Stomach (tissue), 8 donors: ENCODE measurements at regions not wholly inside any gene's neighbourhood (a gene's known extent, or its start where the extent isn't known, plus 50 kb on each side); places are given as distances from the start of the nearest gene placed in this dataset.

Experiments used
- DNase-seq, 2 donors: peaks; one replicate each; pipeline versions ENCODE4 v3.0.0 to v3.0.0-alpha.2; 2013 to 2019
- H3K27ac ChIP-seq, 5 donors: fragments of 200-600 bp in 4 of 5; sonication (generic) in 4 of 5; one replicate each; pipeline ENCODE4 v1.5.1; 2013 to 2019; ENCODE audit warnings: mild to moderate bottlenecking in 1 of 5, moderate library complexity in 1 of 5
- H3K27me3 ChIP-seq, 3 donors: fragments of 200-600 bp; sonication (generic); one replicate each; pipeline ENCODE4 v1.5.1; 2017 to 2019; ENCODE audit warnings: mixed run types in 1 of 3
- H3K36me3 ChIP-seq, 4 donors: fragments of 200-600 bp; sonication (generic); 1 replicate in 3 of 4; 2 replicates in 1 of 4; pipeline ENCODE4 v1.5.1; 2016 to 2019
- H3K4me1 ChIP-seq, 4 donors: fragments of 200-600 bp; sonication (generic); one replicate each; pipeline ENCODE4 v1.5.1; 2016 to 2019
- H3K4me3 ChIP-seq, 4 donors: fragments of 200-600 bp; sonication (generic) in 3 of 4; one replicate each; pipeline ENCODE4 v1.5.1; 2016 to 2019; ENCODE audit warnings: mild to moderate bottlenecking in 1 of 4
- H3K9me3 ChIP-seq, 4 donors: fragments of 200-600 bp; sonication (generic); one replicate each; pipeline ENCODE4 v1.5.1; 2016 to 2019
- EP300 ChIP-seq: sonication (generic); formaldehyde crosslinking; IDR thresholded peaks from one replicate; pipeline ENCODE4 v1.6.1; 2017; ENCODE audit warnings: antibody characterized with exemption
- POLR2A ChIP-seq, 4 donors: fragments of 450-650 bp; IDR thresholded peaks; one replicate each; pipeline ENCODE4 v1.6.1; 2016; ENCODE audit warnings: antibody characterized with exemption in 4 of 4, control low read depth in 2 of 4, mild to moderate bottlenecking in 1 of 4, moderate library complexity in 1 of 4
- POLR2AphosphoS5 ChIP-seq, 3 donors: sonication (generic); formaldehyde crosslinking; IDR thresholded peaks; one replicate each; pipeline ENCODE4 v1.6.1; 2016; ENCODE audit warnings: antibody characterized with exemption in 3 of 3
- WGBS, 5 donors: extraction: QIAGEN DNeasy Blood & Tissue Kit in 3 of 5; methylation state at CpG; one replicate each; pipeline versions ENCODE4 v1.1.5 to v1.1.7; 2013 to 2018; 5-methylcytosine and 5-hydroxymethylcytosine counted together
- intact Hi-C: fragments of 100-400 bp; cut with DNase I; formaldehyde crosslinking; loops from one replicate; pipeline ENCODE4 v1.15.1; 2023; ENCODE audit warnings: low total_unique reads
- TF ChIP-seq, protein P1 (sequence below), 7 experiments: fragments of 450-650 bp in 4 of 7; fragments of 200-600 bp in 3 of 7; sonication (generic) in 3 of 7; IDR thresholded peaks; one replicate each; pipeline ENCODE4 v1.5.1; 2016 to 2019; ENCODE audit warnings: antibody characterized with exemption in 7 of 7, control low read depth in 2 of 7, mild to moderate bottlenecking in 1 of 7
- donor health status: healthy with polysubstance abuse.
- donor health status: Bipolar disorder and iron deficiency.
- donor health status: healthy.

DNA sequence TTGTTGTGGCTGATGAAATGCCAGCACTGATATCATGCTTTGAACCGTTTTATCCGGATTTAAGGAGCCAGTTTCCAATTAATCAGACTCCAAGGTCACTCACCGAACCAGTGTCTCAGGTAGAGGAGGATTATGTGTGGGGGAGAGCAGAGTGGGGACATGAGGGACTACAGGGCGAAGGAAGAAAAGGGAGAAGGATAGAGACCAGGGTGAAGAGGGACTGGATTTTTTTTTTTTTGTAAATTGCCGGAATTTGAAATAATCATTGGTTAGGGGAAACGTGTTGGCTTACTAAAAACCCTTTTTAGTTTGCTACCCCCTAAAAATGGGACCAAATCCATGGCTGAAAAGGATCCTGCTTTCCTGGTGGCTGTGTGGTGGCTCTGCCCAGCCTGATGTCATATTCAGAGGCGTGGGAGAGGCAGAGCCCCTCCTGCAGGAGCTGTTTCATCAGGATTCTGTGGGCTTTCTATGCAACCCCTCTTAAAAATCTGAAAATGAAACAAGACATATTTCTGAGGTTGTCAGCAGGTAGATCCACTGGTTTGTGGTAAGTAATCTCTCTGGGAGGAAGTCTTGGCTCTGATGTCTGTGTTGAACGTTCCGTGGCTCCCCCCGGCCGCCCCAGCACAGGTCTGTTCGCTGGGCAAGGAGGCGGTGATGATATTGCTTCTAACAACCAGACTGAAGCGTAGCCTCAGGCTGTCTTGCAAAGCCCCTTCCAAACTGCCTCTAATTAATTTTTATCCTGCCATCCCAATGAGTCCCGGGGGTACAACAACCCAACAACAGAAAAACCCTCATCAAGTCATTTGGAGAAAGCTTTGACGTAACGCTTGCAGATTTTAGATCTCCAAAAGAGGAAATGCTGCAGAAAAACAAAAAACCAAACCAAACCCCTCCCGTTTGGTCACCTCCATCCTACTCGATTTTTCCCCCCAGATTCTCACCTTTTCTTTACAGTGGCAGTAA lies 143.0 kb upstream of the ZFHX3 start:
- Histone ChIP-seq H3K36me3 (no peaks in the 10 kb centered on the region), H3K4me3 (no peak overlapping the region), H3K4me1 (no peaks in the 10 kb centered on the region), H3K27ac (no peak overlapping the region), H3K9me3 (no peaks in the 10 kb centered on the region), H3K27me3 (peaks cover 0 to 18% (median 0%) of the 10 kb centered on the region in 3 donors)
- TF ChIP-seq EP300 (no peak), POLR2AphosphoS5 (IDR thresholded peaks at IDR 0.05) (no peak), POLR2A (IDR thresholded peaks at IDR 0.05) (no peak)
- TF ChIP-seq, protein P1, sequence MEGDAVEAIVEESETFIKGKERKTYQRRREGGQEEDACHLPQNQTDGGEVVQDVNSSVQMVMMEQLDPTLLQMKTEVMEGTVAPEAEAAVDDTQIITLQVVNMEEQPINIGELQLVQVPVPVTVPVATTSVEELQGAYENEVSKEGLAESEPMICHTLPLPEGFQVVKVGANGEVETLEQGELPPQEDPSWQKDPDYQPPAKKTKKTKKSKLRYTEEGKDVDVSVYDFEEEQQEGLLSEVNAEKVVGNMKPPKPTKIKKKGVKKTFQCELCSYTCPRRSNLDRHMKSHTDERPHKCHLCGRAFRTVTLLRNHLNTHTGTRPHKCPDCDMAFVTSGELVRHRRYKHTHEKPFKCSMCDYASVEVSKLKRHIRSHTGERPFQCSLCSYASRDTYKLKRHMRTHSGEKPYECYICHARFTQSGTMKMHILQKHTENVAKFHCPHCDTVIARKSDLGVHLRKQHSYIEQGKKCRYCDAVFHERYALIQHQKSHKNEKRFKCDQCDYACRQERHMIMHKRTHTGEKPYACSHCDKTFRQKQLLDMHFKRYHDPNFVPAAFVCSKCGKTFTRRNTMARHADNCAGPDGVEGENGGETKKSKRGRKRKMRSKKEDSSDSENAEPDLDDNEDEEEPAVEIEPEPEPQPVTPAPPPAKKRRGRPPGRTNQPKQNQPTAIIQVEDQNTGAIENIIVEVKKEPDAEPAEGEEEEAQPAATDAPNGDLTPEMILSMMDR (IDR thresholded peaks at IDR 0.05), result no peak
- intact Hi-C loops, result no loop called here
- DNase-seq, result no peak
- WGBS, 5 donors, result 72 to 81% (median 78%) methylated on average over 19 of the region's 19 CpGs

DNA sequence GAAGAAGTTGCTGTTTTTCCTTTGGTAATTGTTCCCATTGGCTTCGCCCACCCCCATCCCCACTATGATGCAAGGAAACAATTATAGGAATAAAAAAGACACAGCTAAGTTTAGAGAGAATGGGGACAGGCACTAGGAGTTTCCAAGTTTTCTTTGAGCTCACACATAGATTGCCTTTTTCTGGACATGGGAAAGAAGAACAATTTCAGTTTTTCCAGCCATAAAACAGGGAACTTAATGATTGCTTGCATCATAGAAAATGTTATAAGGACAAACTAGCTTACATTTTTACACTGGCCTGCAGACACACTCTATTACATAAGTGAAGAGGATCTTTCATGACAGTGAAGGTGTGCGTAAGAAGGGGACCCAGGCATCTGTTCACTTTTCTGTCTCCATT lies 142.3 kb upstream of the ZFHX3 start:
- intact Hi-C loops, result no loop called here
- 48 to 97% (median 83%) methylated on average over 2 of the region's 2 CpGs for WGBS, 5 donors
- TF ChIP-seq, protein P1 (IDR thresholded peaks at IDR 0.05), result no peak
- TF ChIP-seq EP300 (no peak), POLR2A (IDR thresholded peaks at IDR 0.05) (no peak), POLR2AphosphoS5 (IDR thresholded peaks at IDR 0.05) (no peak)

DNA sequence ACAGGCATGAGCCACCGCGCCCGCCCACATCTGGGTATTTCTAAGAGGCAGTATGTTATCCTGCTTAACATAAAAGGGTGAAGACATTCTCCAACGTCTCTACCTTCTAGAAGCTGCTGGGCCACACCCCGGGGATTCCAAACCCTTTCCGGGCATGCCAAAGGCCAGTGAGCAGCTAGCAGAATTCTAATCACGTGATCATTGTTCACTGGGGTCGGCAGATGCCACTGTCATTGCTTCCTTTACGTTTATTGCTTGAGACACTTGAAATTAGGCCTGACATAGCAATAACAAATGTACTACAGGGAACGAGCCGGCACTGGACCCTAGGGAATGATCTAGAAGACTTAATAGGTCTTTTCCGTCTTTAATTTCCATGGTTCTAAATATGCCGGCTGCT lies 141.2 kb upstream of the ZFHX3 start:
- intact Hi-C loops, result no loop called here
- Histone ChIP-seq H3K4me1 (no peaks in the 10 kb centered on the region), H3K36me3 (no peaks in the 10 kb centered on the region), H3K27ac (no peak overlapping the region), H3K9me3 (no peaks in the 10 kb centered on the region), H3K4me3 (no peak overlapping the region), H3K27me3 (peaks cover 0 to 18% (median 0%) of the 10 kb centered on the region in 3 donors)
- no peak for DNase-seq
- TF ChIP-seq, protein P1 (IDR thresholded peaks at IDR 0.05), result no peak
- TF ChIP-seq POLR2AphosphoS5 (IDR thresholded peaks at IDR 0.05) (no peak), POLR2A (IDR thresholded peaks at IDR 0.05) (no peak), EP300 (no peak)
- WGBS, 5 donors, result 72 to 86% (median 74%) methylated on average over 13 of the region's 13 CpGs

More for the DNA sequence above, 142.3 kb upstream of the ZFHX3 start:
- DNase-seq, result no peak
- Histone ChIP-seq H3K4me3 (no peak overlapping the region), H3K36me3 (no peaks in the 10 kb centered on the region), H3K9me3 (no peaks in the 10 kb centered on the region), H3K4me1 (no peaks in the 10 kb centered on the region), H3K27ac (no peak overlapping the region), H3K27me3 (peaks cover 0 to 18% (median 0%) of the 10 kb centered on the region in 3 donors)

DNA sequence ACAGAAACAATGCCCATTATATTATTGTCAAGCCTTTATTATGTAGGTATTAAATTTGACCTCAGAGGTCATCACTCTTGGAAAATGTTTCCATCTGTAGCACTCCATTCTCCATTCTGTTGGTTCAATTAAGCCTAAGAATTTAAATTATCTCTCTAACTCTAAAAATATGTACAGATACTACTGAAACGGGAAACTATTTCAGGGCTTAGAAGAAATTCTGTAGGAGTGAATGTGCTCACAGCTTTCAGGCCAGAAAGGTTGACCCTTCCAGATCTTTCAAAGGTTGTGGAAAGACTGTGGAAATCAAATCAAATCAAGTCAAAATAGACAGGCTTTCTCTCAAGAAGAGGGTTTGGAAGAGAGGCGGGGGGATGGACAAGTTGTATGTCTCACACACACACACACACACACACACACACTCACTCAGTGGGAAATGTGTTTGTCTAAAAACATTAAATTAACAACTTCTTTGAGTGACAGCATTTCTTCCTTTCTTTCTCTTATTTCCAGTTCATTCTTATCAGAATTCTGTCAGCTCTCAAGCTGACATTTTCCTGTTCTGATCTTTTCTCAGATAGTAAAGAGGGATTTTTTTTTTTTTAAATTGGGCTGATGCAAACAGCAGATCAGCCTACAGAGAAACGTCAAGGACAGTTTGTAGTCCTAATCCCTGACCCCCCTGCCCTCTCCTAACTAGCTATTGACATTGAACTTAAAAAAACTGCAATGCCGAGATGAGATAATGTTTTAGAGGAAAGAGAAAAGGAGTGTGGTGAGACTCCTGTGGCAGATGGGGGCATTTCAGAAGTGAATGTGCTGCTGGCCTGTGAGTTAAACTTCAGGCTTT lies 139.0 kb upstream of the ZFHX3 start:
- intact Hi-C loops, result no loop called here
- peaks cover 0 to 3% (median 0%) of the 10 kb centered on the region in 3 donors for H3K27me3 ChIP-seq
- no peak for DNase-seq
- no peaks in the 10 kb centered on the region for H3K9me3 ChIP-seq
- 53 to 60% (median 58%) methylated on average over 4 of the region's 4 CpGs for WGBS, 5 donors
- TF ChIP-seq POLR2A (IDR thresholded peaks at IDR 0.05) (no peak), EP300 (no peak), POLR2AphosphoS5 (IDR thresholded peaks at IDR 0.05) (no peak)
- TF ChIP-seq, protein P1 (IDR thresholded peaks at IDR 0.05), result no peak
- H3K27ac ChIP-seq, result no peak overlapping the region
- H3K4me3 ChIP-seq, result no peak overlapping the region
- H3K4me1 ChIP-seq, result no peaks in the 10 kb centered on the region
- H3K36me3 ChIP-seq, result no peaks in the 10 kb centered on the region
